IMR-90 (cell line): ENCODE measurements at regions not wholly inside any gene's neighbourhood (a gene's known extent, or its start where the extent isn't known, plus 50 kb on each side); places are given as distances from the start of the nearest gene placed in this dataset.

ENCODE experiments used
- ATAC-seq: fragments of 200-7000 bp; cut with Tn5 transposase; 2 replicates; pipeline ENCODE4 v1.9.1; 2020; ENCODE audit warnings: low read depth, mild to moderate bottlenecking, moderate library complexity
- BruUV-seq: library from RNA; stranded (reverse); fragments of 400-500 nt; replicated peaks from 2 replicates; lab custom pipeline; 2021; lab: Mats Ljungman, UMichigan
- CTCF ChIA-PET: fragments of 300-600 bp; formaldehyde crosslinking; extraction: SDS; loops from one replicate; lab custom pipeline; 2021; ENCODE audit warnings: antibody characterized with exemption; lab: Yijun Ruan, JAX
- POLR2A ChIA-PET: fragments of 300-600 bp; sonication (Branson Sonifier 250); formaldehyde crosslinking; loops from one replicate; lab custom pipeline; 2022; ENCODE audit warnings: antibody characterized with exemption; ENCODE audit not compliant: unreplicated experiment; lab: Charles Lee
- DNase-seq: peaks from one replicate; pipeline ENCODE4 v3.0.0; 2013
- H2AFZ ChIP-seq: replicated peaks from 2 replicates; pipeline ENCODE3; 2013; ENCODE audit warnings: low read length, mild to moderate bottlenecking; ENCODE audit not compliant: poor library complexity
- H2AK5ac ChIP-seq: 2 replicates; pipeline ENCODE4 v1.6.1; 2013; ENCODE audit warnings: low read depth, low read length, inconsistent platforms
- H2AK9ac ChIP-seq: replicated peaks from 2 replicates; pipeline ENCODE3; 2013; ENCODE audit warnings: mild to moderate bottlenecking, low read depth, low read length, moderate library complexity; ENCODE audit not compliant: poor library complexity
- H2BK120ac ChIP-seq: 2 replicates; pipeline ENCODE4 v1.6.1; 2013; ENCODE audit warnings: low read depth, low read length, inconsistent platforms
- H2BK15ac ChIP-seq: 3 replicates; pipeline ENCODE4 v1.6.1; 2013; ENCODE audit warnings: low read depth, low read length, inconsistent platforms
- H2BK20ac ChIP-seq: 2 replicates; pipeline ENCODE4 v1.6.1; 2013; ENCODE audit warnings: low read depth, mild to moderate bottlenecking, inconsistent platforms, low read length, moderate library complexity
- H2BK5ac ChIP-seq: 2 replicates; pipeline ENCODE4 v1.6.1; 2013; ENCODE audit warnings: mild to moderate bottlenecking, low read depth, low read length, inconsistent platforms; ENCODE audit not compliant: poor library complexity, severe bottlenecking
- H3K14ac ChIP-seq: replicated peaks from 2 replicates; pipeline ENCODE4 v1.6.1; 2013; ENCODE audit warnings: low read depth, low read length, inconsistent platforms
- H3K18ac ChIP-seq: 2 replicates; pipeline ENCODE4 v1.6.1; 2013; ENCODE audit warnings: low read depth, low read length, control low read depth
- H3K23ac ChIP-seq: 2 replicates; pipeline ENCODE4 v1.6.1; 2013; ENCODE audit warnings: low read depth, low read length, inconsistent platforms
- H3K27ac ChIP-seq: 2 replicates; pipeline ENCODE4 v1.5.1; 2013; ENCODE audit warnings: mild to moderate bottlenecking, control low read depth, low read length; ENCODE audit not compliant: insufficient read depth
- H3K27me3 ChIP-seq: 2 replicates; pipeline ENCODE4 v1.6.1; 2013; ENCODE audit warnings: low read length; ENCODE audit not compliant: control insufficient read depth, insufficient read depth
- H3K36me3 ChIP-seq: 2 replicates; pipeline ENCODE4 v1.6.1; 2013; ENCODE audit warnings: low read length, mixed read lengths; ENCODE audit not compliant: control insufficient read depth, insufficient read depth
- H3K4ac ChIP-seq: 2 replicates; pipeline ENCODE4 v1.6.1; 2013; ENCODE audit warnings: low read depth, low read length, inconsistent platforms
- H3K4me1 ChIP-seq: 2 replicates; pipeline ENCODE4 v1.6.1; 2013; ENCODE audit warnings: low read length, mixed read lengths; ENCODE audit not compliant: control insufficient read depth, insufficient read depth
- H3K4me2 ChIP-seq: 2 replicates; pipeline ENCODE4 v1.6.1; 2013; ENCODE audit warnings: low read depth, mild to moderate bottlenecking, control low read depth, low read length, moderate library complexity
- H3K4me3 ChIP-seq: 2 replicates; pipeline ENCODE4 v1.5.1; 2013; ENCODE audit warnings: low read depth, mild to moderate bottlenecking, control low read depth, low read length, moderate library complexity; ENCODE audit not compliant: insufficient read depth
- H3K56ac ChIP-seq: 2 replicates; pipeline ENCODE4 v1.6.1; 2013; ENCODE audit warnings: low read length, inconsistent platforms; ENCODE audit not compliant: insufficient read depth; ENCODE audit errors: extremely low read depth
- H3K79me1 ChIP-seq, 2 experiments: 2 replicates each; pipeline ENCODE4 v1.6.1; 2013; ENCODE audit warnings: low read length in 2 of 2, inconsistent platforms in 1 of 2, low read depth in 1 of 2
- H3K9ac ChIP-seq: 2 replicates; pipeline ENCODE4 v1.6.1; 2013; ENCODE audit warnings: low read depth, low read length, control low read depth
- H3K9me1 ChIP-seq: 2 replicates; pipeline ENCODE4 v1.6.1; 2013; ENCODE audit warnings: low read length, inconsistent platforms; ENCODE audit not compliant: insufficient read depth
- H3K9me3 ChIP-seq: 2 replicates; pipeline ENCODE4 v1.6.1; 2013; ENCODE audit warnings: low read length; ENCODE audit not compliant: control insufficient read depth, insufficient read depth
- H4K20me1 ChIP-seq: 2 replicates; pipeline ENCODE4 v1.6.1; 2013; ENCODE audit warnings: low read length, inconsistent platforms; ENCODE audit not compliant: insufficient read depth
- H4K5ac ChIP-seq: 2 replicates; pipeline ENCODE4 v1.6.1; 2013; ENCODE audit warnings: mild to moderate bottlenecking, low read depth, low read length, control low read depth
- H4K8ac ChIP-seq, 2 experiments: 2 replicates each; pipeline ENCODE4 v1.6.1; 2013; ENCODE audit warnings: low read depth in 2 of 2, low read length in 2 of 2, control low read depth in 1 of 2, inconsistent platforms in 1 of 2
- H4K91ac ChIP-seq: 2 replicates; pipeline ENCODE4 v1.6.1; 2013; ENCODE audit warnings: low read depth, low read length, inconsistent platforms; ENCODE audit not compliant: insufficient read depth
- CEBPB ChIP-seq: IDR thresholded peaks from 2 replicates; pipeline ENCODE4 v1.6.1; 2012; ENCODE audit warnings: low read depth, low read length, improper control_type of control experiment
- CHD1 ChIP-seq: IDR thresholded peaks from 2 replicates; pipeline ENCODE4 v1.6.1; 2012; ENCODE audit warnings: low read depth, low read length, improper control_type of control experiment
- FOS ChIP-seq: fragments of 150-350 bp; IDR thresholded peaks from 2 replicates; pipeline ENCODE4 v1.6.1; 2016; ENCODE audit warnings: low read depth, low read length
- MAFK ChIP-seq: IDR thresholded peaks from 2 replicates; pipeline ENCODE4 v1.6.1; 2012; ENCODE audit warnings: low read depth, low read length, improper control_type of control experiment
- MAZ ChIP-seq: IDR thresholded peaks from 2 replicates; pipeline ENCODE4 v1.6.1; 2012; ENCODE audit warnings: low read depth, mild to moderate bottlenecking, low read length, improper control_type of control experiment, moderate library complexity, borderline replicate concordance
- POLR2A ChIP-seq: IDR thresholded peaks from 2 replicates; pipeline ENCODE4 v1.6.1; 2012; ENCODE audit warnings: mild to moderate bottlenecking, low read depth, low read length
- RAD21 ChIP-seq: IDR thresholded peaks from 2 replicates; pipeline ENCODE4 v1.6.1; 2012; ENCODE audit warnings: low read length, improper control_type of control experiment
- SMC3 ChIP-seq: fragments of 150-350 bp; IDR thresholded peaks from 2 replicates; pipeline ENCODE4 v1.6.1; 2016; ENCODE audit warnings: low read depth, mild to moderate bottlenecking, antibody characterized with exemption, low read length, moderate library complexity
- USF2 ChIP-seq: fragments of 150-350 bp; IDR thresholded peaks from 2 replicates; pipeline ENCODE4 v1.6.1; 2017; ENCODE audit warnings: mild to moderate bottlenecking, antibody characterized with exemption, low read length, low read depth
- WGBS, 2 experiments: methylation state at CpG; one replicate each; pipeline versions ENCODE4 v1.1.5 to v1.1.7; 2013; ENCODE audit warnings: missing lambda C conversion rate in 2 of 2; ENCODE audit not compliant: insufficient read length in 1 of 2; ENCODE audit errors: extremely low coverage in 2 of 2; 5-methylcytosine and 5-hydroxymethylcytosine counted together
- dilution Hi-C: fragments of 300-500 bp; cut with HindIII; formaldehyde crosslinking; loops from one replicate; pipeline ENCODE4 v1.14.3; 2018; ENCODE audit warnings: low sequenced_read_pairs; ENCODE audit not compliant: unreplicated experiment
- in situ Hi-C: fragments of 300-500 bp; cut with MboI; formaldehyde crosslinking; loops from 3 replicates; pipeline ENCODE4 v1.14.3; 2019; ENCODE audit warnings: low sequenced_read_pairs, inconsistent platforms, mixed read lengths
- intact Hi-C: fragments of 100-400 bp; cut with micrococcal nuclease; formaldehyde crosslinking; loops from 2 replicates; pipeline ENCODE4 v1.10.0; 2022
- TF ChIP-seq, protein P1 (sequence below): conservative IDR thresholded peaks from 2 replicates; pipeline ENCODE4 v1.5.1; 2012; ENCODE audit warnings: mild to moderate bottlenecking, low read depth, low read length, improper control_type of control experiment

DNA sequence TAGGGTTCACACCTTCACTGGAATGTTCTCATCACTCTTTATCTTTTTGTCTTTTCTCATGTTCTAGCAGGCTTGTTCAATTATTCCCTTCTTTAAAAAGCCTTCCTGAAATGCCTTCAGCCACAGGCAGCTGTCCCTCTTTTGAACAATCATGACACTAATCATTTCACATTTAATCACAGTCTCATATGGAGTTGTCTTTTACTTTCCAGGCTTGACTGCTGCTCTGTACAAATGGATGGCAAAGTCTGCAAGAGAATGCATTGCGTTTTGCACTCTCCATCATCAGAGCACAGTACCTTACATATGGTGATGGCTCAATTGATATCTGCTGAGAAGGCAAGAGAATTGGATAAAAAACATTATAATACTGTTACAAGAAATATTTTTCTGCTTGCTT lies 529.8 kb downstream of the DIPK2A start:
- dilution Hi-C loops = no loop called here
- POLR2A ChIA-PET = no interaction called here
- TF ChIP-seq USF2 = no peak
- no peak for TF ChIP-seq FOS
- TF ChIP-seq, protein P1, sequence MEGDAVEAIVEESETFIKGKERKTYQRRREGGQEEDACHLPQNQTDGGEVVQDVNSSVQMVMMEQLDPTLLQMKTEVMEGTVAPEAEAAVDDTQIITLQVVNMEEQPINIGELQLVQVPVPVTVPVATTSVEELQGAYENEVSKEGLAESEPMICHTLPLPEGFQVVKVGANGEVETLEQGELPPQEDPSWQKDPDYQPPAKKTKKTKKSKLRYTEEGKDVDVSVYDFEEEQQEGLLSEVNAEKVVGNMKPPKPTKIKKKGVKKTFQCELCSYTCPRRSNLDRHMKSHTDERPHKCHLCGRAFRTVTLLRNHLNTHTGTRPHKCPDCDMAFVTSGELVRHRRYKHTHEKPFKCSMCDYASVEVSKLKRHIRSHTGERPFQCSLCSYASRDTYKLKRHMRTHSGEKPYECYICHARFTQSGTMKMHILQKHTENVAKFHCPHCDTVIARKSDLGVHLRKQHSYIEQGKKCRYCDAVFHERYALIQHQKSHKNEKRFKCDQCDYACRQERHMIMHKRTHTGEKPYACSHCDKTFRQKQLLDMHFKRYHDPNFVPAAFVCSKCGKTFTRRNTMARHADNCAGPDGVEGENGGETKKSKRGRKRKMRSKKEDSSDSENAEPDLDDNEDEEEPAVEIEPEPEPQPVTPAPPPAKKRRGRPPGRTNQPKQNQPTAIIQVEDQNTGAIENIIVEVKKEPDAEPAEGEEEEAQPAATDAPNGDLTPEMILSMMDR = no peak
- no peak for TF ChIP-seq SMC3
- TF ChIP-seq CHD1 = no peak
- TF ChIP-seq POLR2A = no peak
- no peak for TF ChIP-seq RAD21
- no peak for TF ChIP-seq MAFK
- no peak for TF ChIP-seq CEBPB
- no peak for TF ChIP-seq MAZ

More for the DNA sequence above, 529.8 kb downstream of the DIPK2A start:
- Histone ChIP-seq H4K8ac (no peak overlapping the region), H2BK5ac (no peak overlapping the region), H4K5ac (no peak overlapping the region), H2AFZ (no peak overlapping the region), H3K9ac (no peak overlapping the region), H2BK20ac (no peak overlapping the region), H3K27ac (no peak overlapping the region), H3K9me3 (no peaks in the 10 kb centered on the region; the same call in 1 of the 2 replicates), H3K4me3 (no peak overlapping the region), H3K4me2 (no peak overlapping the region), H3K27me3 (no peaks in the 10 kb centered on the region), H3K23ac (no peak overlapping the region), H3K9me1 (no peaks in the 10 kb centered on the region), H3K18ac (no peak overlapping the region), H4K91ac (no peak overlapping the region), H2BK15ac (no peak overlapping the region), H2AK9ac (no peak overlapping the region), H3K56ac (no peak overlapping the region), H2AK5ac (no peak overlapping the region), H3K4me1 (no peaks in the 10 kb centered on the region), H3K36me3 (no peaks in the 10 kb centered on the region), H2BK120ac (no peak overlapping the region), H3K14ac (no peak overlapping the region), H3K79me1 (no peaks in the 10 kb centered on the region), H3K4ac (no peak overlapping the region), H4K20me1 (no peaks in the 10 kb centered on the region)
- CTCF ChIA-PET = interaction anchor here (0.7 kb wide), 1 partner anchor 175 kb away, joined by 3 read pairs; no protein-coding TSS in a partner anchor
- in situ Hi-C loops = no loop called here
- no TSS peak for BruUV-seq
- no CpG with 5 or more reads among the region's 1 CpG for WGBS, 2 experiments
- DNase-seq = no peak
- intact Hi-C loops = no loop called here
- ATAC-seq = no peak
